ENCODE measurements at regions not wholly inside any gene's neighbourhood (a gene's known extent, or its start where the extent isn't known, plus 50 kb on each side); places are given as distances from the start of the nearest gene placed in this dataset.

DNA sequence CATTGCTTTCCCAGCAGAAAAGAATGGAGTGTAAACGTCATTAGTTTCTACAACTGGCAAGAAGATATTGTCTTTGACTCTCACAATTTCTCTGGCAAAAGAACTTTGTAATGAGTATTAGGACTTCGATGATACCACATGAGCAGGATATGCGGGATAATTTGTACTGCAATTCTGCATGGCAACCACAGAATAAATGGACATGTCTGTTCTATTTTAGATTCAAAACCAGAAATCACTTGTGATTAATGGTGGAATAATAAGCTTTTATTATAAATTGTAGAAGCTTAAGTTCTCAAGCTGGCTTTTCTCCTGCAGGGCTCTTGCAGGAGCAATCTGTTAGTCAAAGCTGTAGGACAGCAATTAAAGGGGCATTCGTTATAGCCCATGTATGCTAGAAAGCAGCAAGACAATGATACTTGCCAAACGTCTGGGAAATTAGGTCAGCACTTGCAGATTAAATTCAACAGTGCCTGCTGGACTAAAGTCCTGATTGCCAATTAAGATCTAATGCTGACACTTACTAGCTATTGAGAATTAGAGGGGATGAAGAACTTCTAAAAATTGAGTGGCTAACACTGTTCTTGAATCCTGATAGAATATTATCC lies 177.9 kb downstream of the PTH2R start:
- H3K9me3 ChIP-seq (ENCODE audit: severe bottlenecking): no peaks in the 10 kb centered on the region
- no peak overlapping the region for H3K4me3 ChIP-seq (ENCODE audit: severe bottlenecking)
- ATAC-seq (ENCODE audit: low read depth) (no peak), DNase-seq (ENCODE audit: low spot score) (no peak)
- H3K36me3 ChIP-seq (ENCODE audit: low read depth): no peaks in the 10 kb centered on the region
- H3K27me3 ChIP-seq (ENCODE audit: insufficient read depth, poor library complexity, severe bottlenecking): no peaks in the 10 kb centered on the region
- TF ChIP-seq, protein P1, sequence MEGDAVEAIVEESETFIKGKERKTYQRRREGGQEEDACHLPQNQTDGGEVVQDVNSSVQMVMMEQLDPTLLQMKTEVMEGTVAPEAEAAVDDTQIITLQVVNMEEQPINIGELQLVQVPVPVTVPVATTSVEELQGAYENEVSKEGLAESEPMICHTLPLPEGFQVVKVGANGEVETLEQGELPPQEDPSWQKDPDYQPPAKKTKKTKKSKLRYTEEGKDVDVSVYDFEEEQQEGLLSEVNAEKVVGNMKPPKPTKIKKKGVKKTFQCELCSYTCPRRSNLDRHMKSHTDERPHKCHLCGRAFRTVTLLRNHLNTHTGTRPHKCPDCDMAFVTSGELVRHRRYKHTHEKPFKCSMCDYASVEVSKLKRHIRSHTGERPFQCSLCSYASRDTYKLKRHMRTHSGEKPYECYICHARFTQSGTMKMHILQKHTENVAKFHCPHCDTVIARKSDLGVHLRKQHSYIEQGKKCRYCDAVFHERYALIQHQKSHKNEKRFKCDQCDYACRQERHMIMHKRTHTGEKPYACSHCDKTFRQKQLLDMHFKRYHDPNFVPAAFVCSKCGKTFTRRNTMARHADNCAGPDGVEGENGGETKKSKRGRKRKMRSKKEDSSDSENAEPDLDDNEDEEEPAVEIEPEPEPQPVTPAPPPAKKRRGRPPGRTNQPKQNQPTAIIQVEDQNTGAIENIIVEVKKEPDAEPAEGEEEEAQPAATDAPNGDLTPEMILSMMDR (IDR thresholded peaks at IDR 0.05; ENCODE audit: poor library complexity, severe bottlenecking): no peak
- no peak overlapping the region for H3K27ac ChIP-seq (ENCODE audit: poor library complexity, severe bottlenecking)
- H3K4me1 ChIP-seq (ENCODE audit: insufficient read depth, poor library complexity, severe bottlenecking): no peaks in the 10 kb centered on the region

DNA sequence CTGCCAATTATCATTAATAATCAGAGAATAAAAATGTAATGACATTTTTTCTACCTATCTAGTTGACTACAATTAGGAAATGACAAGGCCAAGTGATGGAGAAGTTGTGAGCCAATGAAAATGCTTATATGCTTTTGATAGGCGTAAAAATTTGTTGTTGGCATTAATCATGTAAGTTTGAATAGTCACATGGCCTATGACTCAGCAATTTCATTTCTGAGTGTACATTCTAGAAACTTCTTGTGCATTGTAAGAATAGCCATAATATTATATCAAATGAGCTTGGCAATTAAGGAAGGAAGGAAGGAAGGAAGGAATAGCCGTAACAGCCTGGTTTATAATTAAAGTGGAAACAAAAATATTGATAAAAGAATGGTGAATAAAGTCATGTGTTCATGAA lies 179.9 kb downstream of the PTH2R start:
- H3K36me3 ChIP-seq (ENCODE audit: low read depth): no peaks in the 10 kb centered on the region
- ATAC-seq (ENCODE audit: low read depth) (no peak), DNase-seq (ENCODE audit: low spot score) (no peak)
- H3K27me3 ChIP-seq (ENCODE audit: insufficient read depth, poor library complexity, severe bottlenecking): no peaks in the 10 kb centered on the region
- no peaks in the 10 kb centered on the region for H3K4me1 ChIP-seq (ENCODE audit: insufficient read depth, poor library complexity, severe bottlenecking)
- H3K27ac ChIP-seq (ENCODE audit: poor library complexity, severe bottlenecking): no peak overlapping the region
- TF ChIP-seq, protein P1 (IDR thresholded peaks at IDR 0.05; ENCODE audit: poor library complexity, severe bottlenecking): no peak
- no peaks in the 10 kb centered on the region for H3K9me3 ChIP-seq (ENCODE audit: severe bottlenecking)
- H3K4me3 ChIP-seq (ENCODE audit: severe bottlenecking): no peak overlapping the region

DNA sequence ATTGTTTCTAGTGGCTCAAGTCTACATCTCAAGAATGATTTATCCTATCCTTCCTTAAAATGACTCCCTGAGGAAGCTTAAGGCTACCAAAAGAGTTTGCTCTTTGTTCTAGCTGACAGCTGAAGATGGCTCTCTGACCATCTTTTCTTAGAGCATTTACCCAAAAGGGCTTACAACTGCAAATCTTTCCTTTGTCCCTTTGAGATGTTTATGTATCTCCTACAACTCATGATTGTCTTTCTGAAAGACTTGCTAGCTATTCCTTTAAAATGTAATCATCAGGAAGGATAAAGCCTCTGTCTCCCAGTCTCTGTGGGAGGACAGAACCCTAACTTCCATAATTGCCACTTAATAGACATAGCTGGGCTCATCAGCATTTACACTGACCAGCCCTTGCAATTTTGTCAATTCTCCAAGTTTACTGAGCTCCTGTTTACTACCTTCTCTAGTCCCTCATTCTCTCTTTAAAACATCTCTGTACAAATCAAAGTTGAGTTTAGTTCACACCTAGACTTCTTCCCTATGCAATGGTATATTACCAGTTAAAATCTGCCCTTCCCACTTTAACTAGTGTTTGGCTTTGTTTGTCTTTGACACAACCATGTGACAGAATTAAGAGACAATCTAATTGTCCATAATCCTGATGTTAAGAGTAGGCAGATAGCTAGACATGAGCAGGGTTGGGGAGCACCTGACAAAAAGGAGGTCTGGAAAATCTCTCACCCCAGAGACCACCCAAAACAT lies 188.2 kb downstream of the PTH2R start:
- ATAC-seq (ENCODE audit: low read depth): no peak
- H3K4me3 ChIP-seq (ENCODE audit: severe bottlenecking): no peak overlapping the region

GRCh38 chr2:208595386-208596275 lies 189.0 kb downstream of the PTH2R start:
- no peaks in the 10 kb centered on the region for H3K9me3 ChIP-seq (ENCODE audit: severe bottlenecking)
- peak; percentile 89 for ATAC-seq (ENCODE audit: low read depth)

More for the DNA sequence above, 188.2 kb downstream of the PTH2R start:
- Histone ChIP-seq H3K4me1 (ENCODE audit: insufficient read depth, poor library complexity, severe bottlenecking) (no peaks in the 10 kb centered on the region), H3K36me3 (ENCODE audit: low read depth) (no peaks in the 10 kb centered on the region), H3K27ac (ENCODE audit: poor library complexity, severe bottlenecking) (no peak overlapping the region), H3K9me3 (ENCODE audit: severe bottlenecking) (no peaks in the 10 kb centered on the region), H3K27me3 (ENCODE audit: insufficient read depth, poor library complexity, severe bottlenecking) (no peaks in the 10 kb centered on the region)
- TF ChIP-seq, protein P1 (IDR thresholded peaks at IDR 0.05; ENCODE audit: poor library complexity, severe bottlenecking): no peak
- no peak for DNase-seq (ENCODE audit: low spot score)

More at GRCh38 chr2:208595386-208596275, 189.0 kb downstream of the PTH2R start:
- DNase-seq (ENCODE audit: low spot score): no peak
- TF ChIP-seq, protein P1 (IDR thresholded peaks at IDR 0.05; ENCODE audit: poor library complexity, severe bottlenecking): no peak
- Histone ChIP-seq H3K4me1 (ENCODE audit: insufficient read depth, poor library complexity, severe bottlenecking) (no peaks in the 10 kb centered on the region), H3K4me3 (ENCODE audit: severe bottlenecking) (no peak overlapping the region), H3K36me3 (ENCODE audit: low read depth) (no peaks in the 10 kb centered on the region), H3K27ac (ENCODE audit: poor library complexity, severe bottlenecking) (no peak overlapping the region), H3K27me3 (ENCODE audit: insufficient read depth, poor library complexity, severe bottlenecking) (no peaks in the 10 kb centered on the region)

Data from RWPE2 (cell line).